ENCODE measurements at regions not wholly inside any gene's neighbourhood (a gene's known extent, or its start where the extent isn't known, plus 50 kb on each side); places are given as distances from the start of the nearest gene placed in this dataset.

DNA sequence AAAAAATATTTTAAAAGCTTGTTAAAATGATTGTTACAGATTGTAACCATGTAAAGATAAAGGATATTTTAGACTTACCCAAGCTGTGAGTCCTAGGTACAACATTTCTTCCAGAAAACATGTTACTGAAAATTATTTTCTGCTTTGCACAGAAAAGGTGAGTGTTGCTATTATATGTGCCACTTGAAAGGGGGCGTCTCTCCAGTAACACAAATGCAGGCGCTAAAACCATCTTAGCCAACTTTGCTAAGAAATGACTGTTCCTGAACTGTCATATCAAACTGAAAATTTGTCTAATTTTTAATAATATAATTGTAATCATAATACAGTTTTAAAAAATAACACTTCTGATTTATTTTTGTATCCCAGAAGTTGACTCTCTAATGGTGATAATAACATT is 75.6 kb upstream of the KRAS start:
- TF ChIP-seq POLR2A (IDR thresholded peaks at IDR 0.05) = no peak
- TF ChIP-seq, protein P1, sequence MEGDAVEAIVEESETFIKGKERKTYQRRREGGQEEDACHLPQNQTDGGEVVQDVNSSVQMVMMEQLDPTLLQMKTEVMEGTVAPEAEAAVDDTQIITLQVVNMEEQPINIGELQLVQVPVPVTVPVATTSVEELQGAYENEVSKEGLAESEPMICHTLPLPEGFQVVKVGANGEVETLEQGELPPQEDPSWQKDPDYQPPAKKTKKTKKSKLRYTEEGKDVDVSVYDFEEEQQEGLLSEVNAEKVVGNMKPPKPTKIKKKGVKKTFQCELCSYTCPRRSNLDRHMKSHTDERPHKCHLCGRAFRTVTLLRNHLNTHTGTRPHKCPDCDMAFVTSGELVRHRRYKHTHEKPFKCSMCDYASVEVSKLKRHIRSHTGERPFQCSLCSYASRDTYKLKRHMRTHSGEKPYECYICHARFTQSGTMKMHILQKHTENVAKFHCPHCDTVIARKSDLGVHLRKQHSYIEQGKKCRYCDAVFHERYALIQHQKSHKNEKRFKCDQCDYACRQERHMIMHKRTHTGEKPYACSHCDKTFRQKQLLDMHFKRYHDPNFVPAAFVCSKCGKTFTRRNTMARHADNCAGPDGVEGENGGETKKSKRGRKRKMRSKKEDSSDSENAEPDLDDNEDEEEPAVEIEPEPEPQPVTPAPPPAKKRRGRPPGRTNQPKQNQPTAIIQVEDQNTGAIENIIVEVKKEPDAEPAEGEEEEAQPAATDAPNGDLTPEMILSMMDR (IDR thresholded peaks at IDR 0.05) = no peak
